OCI-LY7 (cell line): ENCODE measurements at regions not wholly inside any gene's neighbourhood (a gene's known extent, or its start where the extent isn't known, plus 50 kb on each side); places are given as distances from the start of the nearest gene placed in this dataset.

Experiments
- EZH2phosphoT487 ChIP-seq: fragments of 200-600 bp; sonication (generic); IDR thresholded peaks from 2 replicates; pipeline ENCODE4 v1.6.1; 2018; ENCODE audit warnings: low read depth, borderline replicate concordance, mild to moderate bottlenecking, mixed run types, antibody characterized with exemption, low read length, moderate library complexity, mixed read lengths
- TF ChIP-seq, protein P1 (sequence below): fragments of 200-600 bp; sonication (generic); conservative IDR thresholded peaks from 2 replicates; pipeline ENCODE4 v1.5.1; 2014; ENCODE audit warnings: mild to moderate bottlenecking, antibody characterized with exemption, low read length, moderate library complexity, mixed read lengths

DNA sequence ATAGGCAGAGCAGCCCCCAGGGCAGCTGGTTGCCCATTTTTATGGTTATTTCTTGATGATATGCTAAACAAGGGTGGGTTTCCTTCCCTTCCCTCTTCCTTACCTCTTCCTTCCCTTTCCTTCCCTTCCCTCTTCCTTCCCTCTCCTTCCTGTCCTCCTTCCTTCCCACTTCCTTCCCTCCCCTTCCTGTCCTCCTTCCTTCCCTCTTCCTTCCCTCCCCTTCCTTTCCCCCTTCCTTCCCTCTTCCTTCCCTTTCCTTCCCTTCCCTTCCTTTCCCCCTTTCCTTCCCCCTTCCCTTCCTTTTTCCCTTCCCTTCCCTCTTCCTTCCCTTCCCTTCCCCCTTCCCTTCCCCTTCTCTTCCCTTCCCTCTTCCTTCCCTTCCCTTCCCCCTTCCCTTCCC, 87.7 kb downstream of the MAP1LC3B2 start:
- TF ChIP-seq, protein P1, sequence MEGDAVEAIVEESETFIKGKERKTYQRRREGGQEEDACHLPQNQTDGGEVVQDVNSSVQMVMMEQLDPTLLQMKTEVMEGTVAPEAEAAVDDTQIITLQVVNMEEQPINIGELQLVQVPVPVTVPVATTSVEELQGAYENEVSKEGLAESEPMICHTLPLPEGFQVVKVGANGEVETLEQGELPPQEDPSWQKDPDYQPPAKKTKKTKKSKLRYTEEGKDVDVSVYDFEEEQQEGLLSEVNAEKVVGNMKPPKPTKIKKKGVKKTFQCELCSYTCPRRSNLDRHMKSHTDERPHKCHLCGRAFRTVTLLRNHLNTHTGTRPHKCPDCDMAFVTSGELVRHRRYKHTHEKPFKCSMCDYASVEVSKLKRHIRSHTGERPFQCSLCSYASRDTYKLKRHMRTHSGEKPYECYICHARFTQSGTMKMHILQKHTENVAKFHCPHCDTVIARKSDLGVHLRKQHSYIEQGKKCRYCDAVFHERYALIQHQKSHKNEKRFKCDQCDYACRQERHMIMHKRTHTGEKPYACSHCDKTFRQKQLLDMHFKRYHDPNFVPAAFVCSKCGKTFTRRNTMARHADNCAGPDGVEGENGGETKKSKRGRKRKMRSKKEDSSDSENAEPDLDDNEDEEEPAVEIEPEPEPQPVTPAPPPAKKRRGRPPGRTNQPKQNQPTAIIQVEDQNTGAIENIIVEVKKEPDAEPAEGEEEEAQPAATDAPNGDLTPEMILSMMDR, result no peak
- TF ChIP-seq EZH2phosphoT487, result no peak
